ENCODE measurements at regions not wholly inside any gene's neighbourhood (a gene's known extent, or its start where the extent isn't known, plus 50 kb on each side); places are given as distances from the start of the nearest gene placed in this dataset.

DNA sequence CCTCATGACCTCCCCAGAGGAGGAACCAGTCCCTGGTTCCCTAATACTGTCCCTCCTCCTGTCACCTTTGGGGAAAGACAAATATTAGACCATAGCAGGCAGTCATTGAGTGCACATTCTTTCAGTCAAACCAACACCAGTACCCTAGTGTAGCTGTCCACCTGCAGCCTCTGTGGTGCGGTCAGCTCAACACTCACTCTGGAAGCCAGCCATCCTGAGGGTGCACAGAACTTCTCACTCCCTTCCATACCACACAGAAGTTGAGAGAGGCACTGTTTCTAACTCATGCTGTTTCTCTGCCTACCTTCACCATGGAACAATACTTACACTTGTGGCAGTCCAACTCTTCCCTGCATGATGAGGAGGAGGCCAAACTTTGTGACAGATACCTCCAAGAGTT is 175.6 kb upstream of the FOXN2 start:
- TF ChIP-seq, protein P1, sequence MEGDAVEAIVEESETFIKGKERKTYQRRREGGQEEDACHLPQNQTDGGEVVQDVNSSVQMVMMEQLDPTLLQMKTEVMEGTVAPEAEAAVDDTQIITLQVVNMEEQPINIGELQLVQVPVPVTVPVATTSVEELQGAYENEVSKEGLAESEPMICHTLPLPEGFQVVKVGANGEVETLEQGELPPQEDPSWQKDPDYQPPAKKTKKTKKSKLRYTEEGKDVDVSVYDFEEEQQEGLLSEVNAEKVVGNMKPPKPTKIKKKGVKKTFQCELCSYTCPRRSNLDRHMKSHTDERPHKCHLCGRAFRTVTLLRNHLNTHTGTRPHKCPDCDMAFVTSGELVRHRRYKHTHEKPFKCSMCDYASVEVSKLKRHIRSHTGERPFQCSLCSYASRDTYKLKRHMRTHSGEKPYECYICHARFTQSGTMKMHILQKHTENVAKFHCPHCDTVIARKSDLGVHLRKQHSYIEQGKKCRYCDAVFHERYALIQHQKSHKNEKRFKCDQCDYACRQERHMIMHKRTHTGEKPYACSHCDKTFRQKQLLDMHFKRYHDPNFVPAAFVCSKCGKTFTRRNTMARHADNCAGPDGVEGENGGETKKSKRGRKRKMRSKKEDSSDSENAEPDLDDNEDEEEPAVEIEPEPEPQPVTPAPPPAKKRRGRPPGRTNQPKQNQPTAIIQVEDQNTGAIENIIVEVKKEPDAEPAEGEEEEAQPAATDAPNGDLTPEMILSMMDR (IDR thresholded peaks at IDR 0.05; ENCODE audit: insufficient read depth, low read length) = no peak
- TF ChIP-seq, protein P2, sequence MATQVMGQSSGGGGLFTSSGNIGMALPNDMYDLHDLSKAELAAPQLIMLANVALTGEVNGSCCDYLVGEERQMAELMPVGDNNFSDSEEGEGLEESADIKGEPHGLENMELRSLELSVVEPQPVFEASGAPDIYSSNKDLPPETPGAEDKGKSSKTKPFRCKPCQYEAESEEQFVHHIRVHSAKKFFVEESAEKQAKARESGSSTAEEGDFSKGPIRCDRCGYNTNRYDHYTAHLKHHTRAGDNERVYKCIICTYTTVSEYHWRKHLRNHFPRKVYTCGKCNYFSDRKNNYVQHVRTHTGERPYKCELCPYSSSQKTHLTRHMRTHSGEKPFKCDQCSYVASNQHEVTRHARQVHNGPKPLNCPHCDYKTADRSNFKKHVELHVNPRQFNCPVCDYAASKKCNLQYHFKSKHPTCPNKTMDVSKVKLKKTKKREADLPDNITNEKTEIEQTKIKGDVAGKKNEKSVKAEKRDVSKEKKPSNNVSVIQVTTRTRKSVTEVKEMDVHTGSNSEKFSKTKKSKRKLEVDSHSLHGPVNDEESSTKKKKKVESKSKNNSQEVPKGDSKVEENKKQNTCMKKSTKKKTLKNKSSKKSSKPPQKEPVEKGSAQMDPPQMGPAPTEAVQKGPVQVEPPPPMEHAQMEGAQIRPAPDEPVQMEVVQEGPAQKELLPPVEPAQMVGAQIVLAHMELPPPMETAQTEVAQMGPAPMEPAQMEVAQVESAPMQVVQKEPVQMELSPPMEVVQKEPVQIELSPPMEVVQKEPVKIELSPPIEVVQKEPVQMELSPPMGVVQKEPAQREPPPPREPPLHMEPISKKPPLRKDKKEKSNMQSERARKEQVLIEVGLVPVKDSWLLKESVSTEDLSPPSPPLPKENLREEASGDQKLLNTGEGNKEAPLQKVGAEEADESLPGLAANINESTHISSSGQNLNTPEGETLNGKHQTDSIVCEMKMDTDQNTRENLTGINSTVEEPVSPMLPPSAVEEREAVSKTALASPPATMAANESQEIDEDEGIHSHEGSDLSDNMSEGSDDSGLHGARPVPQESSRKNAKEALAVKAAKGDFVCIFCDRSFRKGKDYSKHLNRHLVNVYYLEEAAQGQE (IDR thresholded peaks at IDR 0.05; ENCODE audit: insufficient replicate concordance, low read depth) = no peak
